ENCODE measurements at regions not wholly inside any gene's neighbourhood (a gene's known extent, or its start where the extent isn't known, plus 50 kb on each side); places are given as distances from the start of the nearest gene placed in this dataset.

- TF ChIP-seq POLR2AphosphoS5 (IDR thresholded peaks at IDR 0.05; ENCODE audit: low read depth, low read length) (no peak), POLR2A (IDR thresholded peaks at IDR 0.05; ENCODE audit: low read depth, low read length) (no peak)
These were observed 79.8 kb upstream of the CHD6 start for GRCh38 chr20:41697861-41698559.

Data from GM12891 (cell line).